Psoas muscle (tissue), 7 donors: ENCODE measurements at regions not wholly inside any gene's neighbourhood (a gene's known extent, or its start where the extent isn't known, plus 50 kb on each side); places are given as distances from the start of the nearest gene placed in this dataset.
"Not testable (repeated sequence)": the region's sequence is repeated elsewhere in the genome, so short reads cannot be mapped to it uniquely, and the experiment has no call there.

ENCODE experiments used
- ATAC-seq, 4 donors: fragments of 200-7000 bp; cut with Tn5 transposase; one replicate each; pipeline ENCODE4 v1.9.1; 2020; ENCODE audit warnings: moderate library complexity in 3 of 4, mild to moderate bottlenecking in 2 of 4
- DNase-seq, 2 donors: peaks; one replicate each; pipeline ENCODE4 v3.0.0-alpha.2; 2020
- H3K27ac ChIP-seq: fragments of 200-600 bp; one replicate; pipeline ENCODE4 v1.8.0; 2022
- H3K27me3 ChIP-seq, 3 donors: fragments of 200-600 bp in 1 of 3; one replicate each; pipeline versions ENCODE4 v1.6.1 to v1.8.0; 2013 to 2022; ENCODE audit warnings: low read length in 2 of 3, mild to moderate bottlenecking in 2 of 3, moderate library complexity in 1 of 3; ENCODE audit not compliant: insufficient read depth in 3 of 3
- H3K36me3 ChIP-seq, 2 donors: fragments of 200-600 bp in 1 of 2; one replicate each; pipeline versions ENCODE4 v1.6.1 to v1.8.0; 2013 to 2022; ENCODE audit warnings: low read depth in 1 of 2, mild to moderate bottlenecking in 1 of 2, moderate library complexity in 1 of 2; ENCODE audit not compliant: insufficient read depth in 1 of 2
- H3K4me1 ChIP-seq: fragments of 200-600 bp; one replicate; pipeline ENCODE4 v1.8.0; 2022
- H3K4me3 ChIP-seq: fragments of 200-600 bp; one replicate; pipeline ENCODE4 v1.8.0; 2022; ENCODE audit warnings: mild to moderate bottlenecking
- H3K9me3 ChIP-seq: fragments of 200-600 bp; one replicate; pipeline ENCODE4 v1.8.0; 2022
- WGBS, 3 donors: extraction: QIAGEN DNeasy Blood & Tissue Kit; methylation state at CpG; one replicate each; pipeline versions ENCODE4 v1.1.6 to v1.1.7; 2013; 5-methylcytosine and 5-hydroxymethylcytosine counted together
- intact Hi-C, 2 donors: fragments of 100-400 bp; cut with DNase I; formaldehyde crosslinking; loops; one replicate each; pipeline versions ENCODE4 v1.11.0 to v1.14.2; 2022
- TF ChIP-seq, protein P1 (sequence below): fragments of 200-600 bp; IDR thresholded peaks from one replicate; pipeline ENCODE4 v1.8.0; 2022; ENCODE audit warnings: antibody characterized with exemption
- donor health status: healthy with polysubstance abuse.
- donor health status: DM: no; HTN: no; CAD: no; lungs with moderate emphysema.
- donor health status: Bipolar disorder and iron deficiency.
- donor health status: healthy.
- donor health status: DM: yes; HTN: yes; CAD: no.
- donor health status: DM: no; HTN: no; CAD: no.
- donor health status: DM: yes; HTN: yes; CAD: no.

DNA sequence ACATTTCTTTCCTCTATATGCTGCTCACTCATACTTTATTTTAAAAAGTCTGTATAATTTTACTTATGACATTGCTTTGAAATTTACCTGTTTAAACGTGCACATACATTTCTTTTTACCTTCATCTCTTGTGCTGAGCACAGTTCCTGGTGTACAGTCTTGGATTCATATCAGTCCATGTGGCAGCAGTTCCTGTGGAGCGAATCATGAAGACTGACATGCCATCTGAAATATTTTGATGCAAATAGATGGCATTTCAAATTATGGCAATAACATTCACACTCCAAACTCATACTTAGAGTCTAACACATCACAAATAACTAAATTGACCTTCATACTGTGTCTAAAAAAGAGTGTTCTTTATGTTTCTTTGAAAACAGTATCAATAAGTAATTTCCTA lies 90.3 kb upstream of the CDH2 start:
- TF ChIP-seq, protein P1, sequence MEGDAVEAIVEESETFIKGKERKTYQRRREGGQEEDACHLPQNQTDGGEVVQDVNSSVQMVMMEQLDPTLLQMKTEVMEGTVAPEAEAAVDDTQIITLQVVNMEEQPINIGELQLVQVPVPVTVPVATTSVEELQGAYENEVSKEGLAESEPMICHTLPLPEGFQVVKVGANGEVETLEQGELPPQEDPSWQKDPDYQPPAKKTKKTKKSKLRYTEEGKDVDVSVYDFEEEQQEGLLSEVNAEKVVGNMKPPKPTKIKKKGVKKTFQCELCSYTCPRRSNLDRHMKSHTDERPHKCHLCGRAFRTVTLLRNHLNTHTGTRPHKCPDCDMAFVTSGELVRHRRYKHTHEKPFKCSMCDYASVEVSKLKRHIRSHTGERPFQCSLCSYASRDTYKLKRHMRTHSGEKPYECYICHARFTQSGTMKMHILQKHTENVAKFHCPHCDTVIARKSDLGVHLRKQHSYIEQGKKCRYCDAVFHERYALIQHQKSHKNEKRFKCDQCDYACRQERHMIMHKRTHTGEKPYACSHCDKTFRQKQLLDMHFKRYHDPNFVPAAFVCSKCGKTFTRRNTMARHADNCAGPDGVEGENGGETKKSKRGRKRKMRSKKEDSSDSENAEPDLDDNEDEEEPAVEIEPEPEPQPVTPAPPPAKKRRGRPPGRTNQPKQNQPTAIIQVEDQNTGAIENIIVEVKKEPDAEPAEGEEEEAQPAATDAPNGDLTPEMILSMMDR: no peak
- ATAC-seq: no peak
- H3K4me3 ChIP-seq: no peak overlapping the region
- WGBS, 3 donors: 59 to 66% (median 60%) methylated on average over 2 of the region's 2 CpGs
- H3K36me3 ChIP-seq: no peaks in the 10 kb centered on the region
- no peaks in the 10 kb centered on the region for H3K4me1 ChIP-seq
- H3K9me3 ChIP-seq: no peaks in the 10 kb centered on the region
- H3K27ac ChIP-seq: no peak overlapping the region
- no peaks in the 10 kb centered on the region for H3K27me3 ChIP-seq
- intact Hi-C loops: no loop called here
- no peak for DNase-seq

DNA sequence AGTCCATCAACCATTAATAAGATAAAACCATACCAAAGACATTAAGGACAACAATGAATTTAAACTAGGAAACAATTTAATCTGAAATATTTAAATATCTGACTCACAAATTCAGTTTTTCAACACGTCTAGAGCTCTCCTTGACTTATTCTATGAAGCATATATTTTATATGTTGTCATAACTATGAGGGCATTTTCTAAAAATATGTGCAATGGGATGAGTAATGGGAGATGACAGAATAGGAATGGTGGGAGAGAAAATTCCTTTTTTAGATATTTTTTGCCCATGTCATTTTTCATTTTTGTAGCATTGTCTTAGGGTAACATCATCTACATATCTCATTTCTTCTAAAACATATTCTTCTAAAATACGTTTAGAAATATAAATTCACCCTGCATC lies 79.2 kb upstream of the CDH2 start:
- no peak for ATAC-seq
- WGBS, 3 donors: 50 to 58% (median 56%) methylated on average over 2 of the region's 2 CpGs

DNA sequence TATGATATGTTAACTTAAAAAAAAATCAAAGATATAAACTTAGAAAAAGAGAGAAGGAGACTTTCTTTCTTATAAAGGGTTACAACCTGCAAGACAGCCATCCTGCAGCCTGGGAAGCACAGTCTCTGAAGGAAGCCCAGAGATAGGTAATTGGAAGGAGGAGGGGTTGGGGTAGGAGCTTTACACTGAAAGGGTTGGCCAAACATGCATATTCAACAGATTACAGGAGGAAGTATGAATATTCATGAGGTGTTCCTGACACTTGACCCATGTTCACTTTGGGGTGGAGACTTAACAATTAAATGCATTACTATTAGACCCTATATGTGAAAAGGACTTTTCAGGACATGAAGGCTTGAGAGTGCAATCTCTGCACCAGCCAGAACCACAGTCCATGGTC lies 71.7 kb upstream of the CDH2 start:
- TF ChIP-seq, protein P1: no peak
- intact Hi-C loops: no loop called here
- Histone ChIP-seq H3K27ac (no peak overlapping the region), H3K4me1 (no peaks in the 10 kb centered on the region), H3K4me3 (no peak overlapping the region), H3K27me3 (no peaks in the 10 kb centered on the region), H3K36me3 (no peaks in the 10 kb centered on the region), H3K9me3 (no peaks in the 10 kb centered on the region)
- no peak for ATAC-seq
- no peak for DNase-seq

More for the DNA sequence above, 79.2 kb upstream of the CDH2 start:
- TF ChIP-seq, protein P1: no peak
- Histone ChIP-seq H3K27me3 (no peaks in the 10 kb centered on the region), H3K27ac (no peak overlapping the region), H3K36me3 (no peaks in the 10 kb centered on the region), H3K9me3 (no peaks in the 10 kb centered on the region), H3K4me3 (no peak overlapping the region), H3K4me1 (no peaks in the 10 kb centered on the region)
- intact Hi-C loops: no loop called here
- DNase-seq: no peak

DNA sequence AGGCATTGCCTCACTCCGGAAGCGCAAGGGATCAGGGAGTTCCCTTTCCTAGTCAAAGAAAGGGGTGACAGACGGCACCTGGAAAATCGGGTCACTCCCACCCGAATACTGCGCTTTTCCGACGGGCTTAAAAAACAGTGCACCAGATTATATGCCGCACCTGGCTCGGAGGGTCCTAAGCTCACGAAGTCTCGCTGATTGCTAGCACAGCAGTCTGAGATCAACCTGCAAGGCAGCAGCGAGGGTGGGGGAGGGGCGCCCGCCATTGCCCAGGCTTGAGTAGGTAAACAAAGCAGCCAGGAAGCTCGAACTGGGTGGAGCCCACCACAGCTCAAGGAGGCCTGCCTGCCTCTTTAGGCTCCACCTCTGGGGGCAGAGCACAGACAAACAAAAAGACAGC lies 63.7 kb upstream of the CDH2 start:
- ATAC-seq, H3K4me3 ChIP-seq, H3K9me3 ChIP-seq, H3K27me3 ChIP-seq, H3K27ac ChIP-seq, H3K36me3 ChIP-seq, intact Hi-C loops, H3K4me1 ChIP-seq, DNase-seq: not testable (repeated sequence)
- 84 to 88% (median 86%) methylated on average over 13 to 16 of the region's 16 CpGs for WGBS, 3 donors

DNA sequence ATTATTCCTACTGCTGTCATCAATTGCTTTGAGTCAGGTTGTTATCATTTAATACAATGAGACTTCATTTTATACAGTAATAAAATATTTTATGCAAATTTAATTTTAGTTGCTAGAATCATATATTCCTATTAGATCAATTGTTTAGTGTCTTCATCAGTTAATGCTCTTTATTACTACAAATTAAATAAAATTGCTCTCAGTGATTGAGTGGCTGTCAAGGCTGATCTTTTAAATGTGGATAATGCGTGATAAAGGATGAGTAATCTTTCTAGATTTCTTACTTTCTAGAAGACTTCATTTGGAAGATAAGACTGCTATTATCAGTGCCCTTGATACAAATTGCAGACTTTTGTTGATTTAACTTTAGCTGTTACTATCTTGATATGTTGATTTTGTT lies 59.6 kb upstream of the CDH2 start:
- intact Hi-C loops: no loop called here
- WGBS, 3 donors: 91 to 93% (median 92%) methylated on average over 1 of the region's 1 CpG
- DNase-seq: no peak

More for the DNA sequence above, 59.6 kb upstream of the CDH2 start:
- Histone ChIP-seq H3K9me3 (no peaks in the 10 kb centered on the region), H3K4me3 (no peak overlapping the region), H3K27ac (no peak overlapping the region), H3K27me3 (no peaks in the 10 kb centered on the region), H3K4me1 (no peaks in the 10 kb centered on the region), H3K36me3 (no peaks in the 10 kb centered on the region)
- no peak for ATAC-seq
- TF ChIP-seq, protein P1: no peak
